HG03575 (cell line): ENCODE measurements at regions not wholly inside any gene's neighbourhood (a gene's known extent, or its start where the extent isn't known, plus 50 kb on each side); places are given as distances from the start of the nearest gene placed in this dataset.
"Not testable (repeated sequence)": the region's sequence is repeated elsewhere in the genome, so short reads cannot be mapped to it uniquely, and the experiment has no call there.

Experiments
- ATAC-seq: cut with Tn5 transposase; IDR thresholded peaks from one replicate; pipeline ENCODE4 v1.9.1; 2021; ENCODE audit not compliant: unreplicated experiment, insufficient number of reproducible peaks, low FRiP score; ENCODE audit errors: extremely low read depth

- no peak for ATAC-seq
Measured at GRCh38 chr2:129554373-129554772, 425.1 kb upstream of the RAB6C start.

GRCh38 chr2:129559101-129559500 lies 420.4 kb upstream of the RAB6C start:
- ATAC-seq, result no peak

- ATAC-seq, result no peak
Measured at GRCh38 chr2:129565551-129566109, 413.8 kb upstream of the RAB6C start.

- not testable (repeated sequence) for ATAC-seq
Measured at GRCh38 chr2:129570812-129571211, 408.7 kb upstream of the RAB6C start.

GRCh38 chr2:129575431-129575830 lies 404.0 kb upstream of the RAB6C start:
- no peak for ATAC-seq

- ATAC-seq, result no peak
Measured at GRCh38 chr2:129575880-129576279, 403.6 kb upstream of the RAB6C start.

- ATAC-seq, result no peak
Measured at GRCh38 chr2:129580001-129580400, 399.5 kb upstream of the RAB6C start.

- no peak for ATAC-seq
Measured at GRCh38 chr2:129585760-129586159, 393.7 kb upstream of the RAB6C start.

- ATAC-seq, result no peak
Measured at GRCh38 chr2:129587426-129588064, 391.9 kb upstream of the RAB6C start.

GRCh38 chr2:129604560-129604959 lies 374.9 kb upstream of the RAB6C start:
- ATAC-seq, result no peak

- ATAC-seq, result no peak
Measured at GRCh38 chr2:129605646-129606045, 373.8 kb upstream of the RAB6C start.

GRCh38 chr2:129606496-129607270 lies 372.8 kb upstream of the RAB6C start:
- ATAC-seq, result no peak

GRCh38 chr2:129609224-129609623 lies 370.2 kb upstream of the RAB6C start:
- no peak for ATAC-seq

GRCh38 chr2:129610766-129611165 lies 368.7 kb upstream of the RAB6C start:
- no peak for ATAC-seq

GRCh38 chr2:129611471-129611870 lies 368.0 kb upstream of the RAB6C start:
- ATAC-seq, result no peak

GRCh38 chr2:129619471-129619870 lies 360.0 kb upstream of the RAB6C start:
- ATAC-seq, result no peak

- ATAC-seq, result no peak
Measured at GRCh38 chr2:129620411-129620810, 359.1 kb upstream of the RAB6C start.

- ATAC-seq, result no peak
Measured at GRCh38 chr2:129623783-129624182, 355.7 kb upstream of the RAB6C start.

GRCh38 chr2:129627437-129627836 lies 352.0 kb upstream of the RAB6C start:
- no peak for ATAC-seq

- ATAC-seq, result no peak
Measured at GRCh38 chr2:129636692-129637091, 342.8 kb upstream of the RAB6C start.
